ENCODE measurements at regions not wholly inside any gene's neighbourhood (a gene's known extent, or its start where the extent isn't known, plus 50 kb on each side); places are given as distances from the start of the nearest gene placed in this dataset.

DNA sequence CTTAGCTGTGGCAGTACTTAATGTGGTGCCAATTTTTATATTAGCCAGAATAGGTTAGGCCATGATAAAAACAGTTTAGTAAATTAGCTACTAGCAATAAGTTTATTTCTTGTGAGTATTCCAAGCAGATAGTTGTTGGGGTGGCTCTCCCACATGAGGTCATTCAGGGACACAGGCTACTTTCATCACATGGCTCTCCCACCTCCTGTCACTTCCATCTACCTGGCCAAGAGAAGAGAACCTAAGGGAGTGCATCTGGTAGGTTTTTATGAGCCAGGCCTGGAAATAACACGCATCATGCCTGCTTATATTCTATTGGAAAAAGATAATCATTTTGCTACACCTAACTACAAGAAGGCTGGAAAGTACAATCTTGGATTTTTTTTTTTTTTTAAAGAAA is 161.4 kb upstream of the CCNH start:
- H3K36me3 ChIP-seq: no peaks in the 10 kb centered on the region
- intact Hi-C loops (cut with DNase I; ENCODE audit: low total_unique reads): no loop called here
- no peak overlapping the region for H3K27ac ChIP-seq
- no peak for TF ChIP-seq CTCF (IDR thresholded peaks at IDR 0.05)
- TF ChIP-seq POLR2AphosphoS5 (IDR thresholded peaks at IDR 0.05): no peak
- TF ChIP-seq POLR2A (IDR thresholded peaks at IDR 0.05): no peak
- H3K4me1 ChIP-seq: no peaks in the 10 kb centered on the region
- no peak for DNase-seq (ENCODE audit: low spot score in 2 of 2)
- no peak overlapping the region for H3K4me3 ChIP-seq
- H3K27me3 ChIP-seq: no peaks in the 10 kb centered on the region
- no peaks in the 10 kb centered on the region for H3K9me3 ChIP-seq

DNA sequence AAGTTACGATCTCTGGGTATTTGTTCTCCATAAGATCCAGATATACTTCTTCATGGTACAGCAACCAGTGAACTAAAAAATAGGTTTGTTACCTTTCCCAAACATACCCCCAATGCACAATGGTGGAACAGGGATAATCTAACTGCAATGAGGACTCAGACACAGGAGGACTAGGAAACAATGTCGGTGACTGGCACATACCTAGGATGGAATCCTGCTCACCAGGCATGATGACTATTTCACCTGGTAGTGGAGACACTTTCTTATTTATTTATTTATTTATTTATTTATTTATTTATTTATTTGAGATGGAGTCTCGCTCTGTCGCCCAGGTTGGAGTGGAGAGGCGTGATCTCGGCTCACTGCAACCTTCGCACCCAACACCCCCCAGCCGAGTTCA is 159.9 kb upstream of the CCNH start:
- no peak overlapping the region for H3K27ac ChIP-seq
- DNase-seq (ENCODE audit: low spot score in 2 of 2): no peak
- H3K9me3 ChIP-seq: no peaks in the 10 kb centered on the region
- no peaks in the 10 kb centered on the region for H3K36me3 ChIP-seq
- H3K4me1 ChIP-seq: no peaks in the 10 kb centered on the region
- intact Hi-C loops (cut with DNase I; ENCODE audit: low total_unique reads): no loop called here
- no peak for TF ChIP-seq CTCF (IDR thresholded peaks at IDR 0.05)
- TF ChIP-seq POLR2AphosphoS5 (IDR thresholded peaks at IDR 0.05): no peak
- no peak for TF ChIP-seq POLR2A (IDR thresholded peaks at IDR 0.05)
- H3K4me3 ChIP-seq: no peak overlapping the region
- no peaks in the 10 kb centered on the region for H3K27me3 ChIP-seq

DNA sequence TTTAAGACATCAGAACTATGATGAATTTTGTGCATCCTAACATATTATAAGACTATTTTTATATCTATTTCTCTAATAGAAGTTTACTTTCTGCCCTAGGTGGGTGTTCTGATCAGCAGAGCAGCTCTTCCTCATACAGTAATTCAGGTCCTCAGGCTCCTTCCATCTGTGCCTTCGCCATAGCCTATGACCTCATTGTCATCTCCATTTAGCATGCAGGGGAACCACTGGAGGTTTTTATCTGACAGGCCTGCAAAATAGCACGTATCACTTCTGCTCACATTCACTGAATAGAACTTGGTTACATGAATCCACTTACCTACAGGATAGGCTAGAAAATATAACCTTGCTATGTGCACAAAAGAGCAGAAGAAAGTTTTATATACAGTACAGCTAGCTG is 159.4 kb upstream of the CCNH start:
- no peak overlapping the region for H3K27ac ChIP-seq
- TF ChIP-seq POLR2AphosphoS5 (IDR thresholded peaks at IDR 0.05) (no peak), POLR2A (IDR thresholded peaks at IDR 0.05) (no peak), CTCF (IDR thresholded peaks at IDR 0.05) (no peak)
- no peaks in the 10 kb centered on the region for H3K36me3 ChIP-seq
- intact Hi-C loops (cut with DNase I; ENCODE audit: low total_unique reads): no loop called here
- no peak overlapping the region for H3K4me3 ChIP-seq
- no peaks in the 10 kb centered on the region for H3K9me3 ChIP-seq
- DNase-seq (ENCODE audit: low spot score in 2 of 2): no peak
- H3K4me1 ChIP-seq: no peaks in the 10 kb centered on the region
- no peaks in the 10 kb centered on the region for H3K27me3 ChIP-seq

DNA sequence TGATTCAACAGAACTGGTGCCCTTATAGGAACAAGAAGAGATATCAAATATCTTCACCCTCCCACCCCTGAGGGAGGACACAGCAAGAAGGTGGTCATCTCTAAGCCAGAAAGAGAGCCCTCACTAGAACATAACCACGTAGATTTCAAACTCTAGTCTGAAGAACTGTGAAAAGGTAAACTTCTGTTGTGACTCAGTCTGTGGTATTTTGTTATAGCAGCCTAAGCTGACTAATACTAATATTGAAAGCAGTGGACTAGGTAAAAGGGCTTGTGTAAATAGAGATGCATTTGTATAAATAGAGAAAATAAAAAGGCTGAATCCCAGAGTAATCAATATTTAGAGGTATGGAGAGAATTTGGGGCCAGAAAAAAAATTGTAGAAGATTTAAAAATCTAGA is 157.6 kb upstream of the CCNH start:
- no peaks in the 10 kb centered on the region for H3K9me3 ChIP-seq
- intact Hi-C loops (cut with DNase I; ENCODE audit: low total_unique reads): no loop called here
- TF ChIP-seq CTCF (IDR thresholded peaks at IDR 0.05): no peak
- TF ChIP-seq POLR2A (IDR thresholded peaks at IDR 0.05): no peak
- TF ChIP-seq POLR2AphosphoS5 (IDR thresholded peaks at IDR 0.05): no peak

DNA sequence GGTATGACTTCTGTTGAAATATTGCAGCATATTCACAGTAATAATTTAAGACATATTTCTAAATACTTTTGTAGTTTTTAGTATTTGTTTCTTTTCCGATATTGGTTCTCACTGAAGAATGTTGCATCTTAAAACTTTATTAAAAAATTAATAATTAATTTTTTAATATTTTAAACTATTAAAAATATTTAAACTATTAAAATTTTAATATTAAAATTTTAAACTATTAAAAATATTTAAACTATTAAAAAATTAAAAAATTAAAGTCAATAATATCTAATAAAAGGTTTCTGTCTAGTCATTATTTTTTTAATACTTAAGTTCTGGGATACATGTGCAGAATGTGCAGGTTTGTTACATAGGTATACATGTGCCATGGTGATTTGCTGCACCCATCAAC is 149.3 kb upstream of the CCNH start:
- no peaks in the 10 kb centered on the region for H3K9me3 ChIP-seq
- H3K27me3 ChIP-seq: no peaks in the 10 kb centered on the region
- intact Hi-C loops (cut with DNase I; ENCODE audit: low total_unique reads): no loop called here
- H3K36me3 ChIP-seq: no peaks in the 10 kb centered on the region
- no peak overlapping the region for H3K27ac ChIP-seq
- no peaks in the 10 kb centered on the region for H3K4me1 ChIP-seq
- H3K4me3 ChIP-seq: no peak overlapping the region
- no peak for DNase-seq (ENCODE audit: low spot score in 2 of 2)
- TF ChIP-seq CTCF (IDR thresholded peaks at IDR 0.05): no peak
- no peak for TF ChIP-seq POLR2A (IDR thresholded peaks at IDR 0.05)
- TF ChIP-seq POLR2AphosphoS5 (IDR thresholded peaks at IDR 0.05): no peak

More for the DNA sequence above, 157.6 kb upstream of the CCNH start:
- Histone ChIP-seq H3K27me3 (no peaks in the 10 kb centered on the region), H3K27ac (no peak overlapping the region), H3K4me1 (no peaks in the 10 kb centered on the region), H3K36me3 (no peaks in the 10 kb centered on the region), H3K4me3 (no peak overlapping the region)
- no peak for DNase-seq (ENCODE audit: low spot score in 2 of 2)

Measured in breast epithelium (tissue), 4 donors.